Fibroblast of lung (primary cell): ENCODE measurements at regions not wholly inside any gene's neighbourhood (a gene's known extent, or its start where the extent isn't known, plus 50 kb on each side); places are given as distances from the start of the nearest gene placed in this dataset.

Source experiments
- DNase-seq, 2 donors: peaks; one replicate each; pipeline versions ENCODE4 v3.0.0 to v3.0.0-alpha.2; 2010; ENCODE audit warnings: low read depth in 2 of 2
- H2AFZ ChIP-seq: 2 replicates; pipeline ENCODE4 v1.5.1; 2012; ENCODE audit warnings: low read length, control low read depth, inconsistent platforms
- H3K27ac ChIP-seq: 2 replicates; pipeline ENCODE4 v1.5.1; 2011; ENCODE audit warnings: low read length, control low read depth; ENCODE audit not compliant: insufficient read depth
- H3K27me3 ChIP-seq: 2 replicates; pipeline ENCODE4 v1.5.1; 2011; ENCODE audit warnings: mild to moderate bottlenecking, low read length; ENCODE audit not compliant: control insufficient read depth, insufficient read depth
- H3K36me3 ChIP-seq: 2 replicates; pipeline ENCODE4 v1.5.1; 2011; ENCODE audit warnings: low read length; ENCODE audit not compliant: control insufficient read depth, insufficient read depth
- H3K4me1 ChIP-seq: 2 replicates; pipeline ENCODE4 v1.5.1; 2011; ENCODE audit warnings: low read length; ENCODE audit not compliant: control insufficient read depth, insufficient read depth; ENCODE audit errors: extremely low read depth
- H3K4me2 ChIP-seq: 2 replicates; pipeline ENCODE4 v1.5.1; 2011; ENCODE audit warnings: low read length, control low read depth; ENCODE audit not compliant: insufficient read depth; ENCODE audit errors: extremely low read depth
- H3K4me3 ChIP-seq, 4 experiments: fragments of 200-600 bp in 1 of 4; sonication (generic) in 1 of 4; replicated peaks in 1 of 4; 2 replicates each; pipeline ENCODE4 v1.5.1; 2011 to 2016; ENCODE audit warnings: low read length in 4 of 4, low read depth in 3 of 4, mild to moderate bottlenecking in 3 of 4, control low read depth in 2 of 4, inconsistent platforms in 1 of 4, mixed read lengths in 1 of 4; ENCODE audit not compliant: insufficient read depth in 1 of 4; ENCODE audit errors: control extremely low read depth in 1 of 4
- H3K79me2 ChIP-seq: 2 replicates; pipeline ENCODE4 v1.5.1; 2012; ENCODE audit warnings: mild to moderate bottlenecking, low read length, inconsistent platforms; ENCODE audit not compliant: control insufficient read depth, insufficient read depth
- H3K9ac ChIP-seq: 2 replicates; pipeline ENCODE4 v1.5.1; 2011; ENCODE audit warnings: mild to moderate bottlenecking, low read length, control low read depth; ENCODE audit not compliant: insufficient read depth
- H3K9me3 ChIP-seq: 2 replicates; pipeline ENCODE4 v1.5.1; 2012; ENCODE audit warnings: low read depth, low read length; ENCODE audit not compliant: control insufficient read depth, insufficient read depth
- H4K20me1 ChIP-seq: 2 replicates; pipeline ENCODE4 v1.5.1; 2011; ENCODE audit warnings: low read length; ENCODE audit not compliant: control insufficient read depth, insufficient read depth; ENCODE audit errors: extremely low read depth
- CTCF ChIP-seq, 2 donors: IDR thresholded peaks in 1 of 2; conservative IDR thresholded peaks in 1 of 2; 1 replicate in 1 of 2; 2 replicates in 1 of 2; pipeline ENCODE4 v1.5.1; 2011 to 2012; ENCODE audit warnings: low read length in 2 of 2, control low read depth in 1 of 2, inconsistent platforms in 1 of 2, low read depth in 1 of 2, mild to moderate bottlenecking in 1 of 2
- EZH2 ChIP-seq: IDR thresholded peaks from 2 replicates; pipeline ENCODE4 v1.5.1; 2012; ENCODE audit warnings: low read length, control low read depth, mild to moderate bottlenecking; ENCODE audit errors: missing control alignments

DNA sequence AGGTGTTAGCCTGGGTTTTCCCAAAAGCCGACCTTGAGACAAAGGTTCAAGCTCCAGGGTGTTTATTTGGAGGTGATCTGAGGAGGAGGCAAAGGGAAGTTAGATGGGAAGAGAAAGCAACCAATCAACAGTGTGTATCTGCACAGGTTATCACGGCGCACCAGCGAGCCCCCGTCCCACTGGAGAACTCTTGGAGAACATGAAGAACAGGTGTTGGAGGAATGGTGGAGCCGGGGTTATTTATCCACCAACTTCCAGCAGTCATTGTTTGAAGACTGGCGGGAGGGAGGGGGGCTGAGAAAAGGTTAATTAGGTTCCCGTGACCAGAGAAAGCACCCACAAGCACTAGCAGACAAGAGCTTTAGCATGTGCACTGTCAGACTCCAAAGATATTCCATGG lies 282.5 kb upstream of the FOXK1 start:
- TF ChIP-seq CTCF (conservative IDR thresholded peaks at IDR 0.05 in 1 of 2, IDR thresholded peaks at IDR 0.05 in 1 of 2; ENCODE audit: low read depth in 1 of 2, low read length in 2 of 2), result no peak
- no peak for TF ChIP-seq EZH2
- Histone ChIP-seq H3K9ac (no peak overlapping the region), H3K4me3 (no peak overlapping the region), H3K27me3 (no peaks in the 10 kb centered on the region), H3K36me3 (no peaks in the 10 kb centered on the region), H3K4me2 (no peak overlapping the region), H4K20me1 (no peaks in the 10 kb centered on the region), H2AFZ (no peak overlapping the region), H3K27ac (no peak overlapping the region), H3K79me2 (no peaks in the 10 kb centered on the region), H3K4me1 (no peaks in the 10 kb centered on the region), H3K9me3 (no peaks in the 10 kb centered on the region)
- DNase-seq, result no peak

GRCh38 chr7:4406288-4407058 lies 275.6 kb upstream of the FOXK1 start:
- Histone ChIP-seq H3K4me1 (no peaks in the 10 kb centered on the region), H3K9ac (no peak overlapping the region), H3K9me3 (no peaks in the 10 kb centered on the region), H3K79me2 (no peaks in the 10 kb centered on the region), H3K36me3 (no peaks in the 10 kb centered on the region), H3K27ac (no peak overlapping the region), H3K4me2 (no peak overlapping the region), H4K20me1 (no peaks in the 10 kb centered on the region), H2AFZ (no peak overlapping the region), H3K4me3 (no peak overlapping the region), H3K27me3 (no peaks in the 10 kb centered on the region)
- no peak for DNase-seq
- TF ChIP-seq EZH2 (no peak), CTCF (conservative IDR thresholded peaks at IDR 0.05 in 1 of 2, IDR thresholded peaks at IDR 0.05 in 1 of 2; ENCODE audit: low read depth in 1 of 2, low read length in 2 of 2) (no peak)

DNA sequence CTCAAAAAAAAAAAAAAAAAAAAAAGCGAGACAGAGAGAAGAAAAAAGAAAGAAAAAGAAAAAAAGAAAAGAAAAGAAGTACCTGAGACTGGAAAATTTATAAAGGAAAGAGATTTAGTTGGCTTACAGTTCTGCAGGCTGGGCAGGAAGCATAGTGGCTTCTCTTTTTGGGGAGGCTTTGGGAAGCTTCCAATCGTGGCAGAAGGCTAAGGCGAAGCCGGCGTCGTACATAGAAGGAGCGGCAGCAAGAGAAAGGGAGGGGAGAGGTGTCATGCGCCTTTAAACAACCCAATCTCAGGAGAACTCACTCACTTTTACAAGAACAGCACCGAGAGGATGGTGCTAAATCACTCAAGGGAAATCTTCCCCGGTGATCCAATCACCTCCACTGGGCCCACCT lies 272.1 kb upstream of the FOXK1 start:
- Histone ChIP-seq H3K79me2 (no peaks in the 10 kb centered on the region), H2AFZ (no peak overlapping the region), H3K27ac (no peak overlapping the region), H3K36me3 (no peaks in the 10 kb centered on the region), H3K27me3 (no peaks in the 10 kb centered on the region), H3K4me2 (no peak overlapping the region), H3K9me3 (no peaks in the 10 kb centered on the region), H3K4me3 (no peak overlapping the region), H4K20me1 (no peaks in the 10 kb centered on the region), H3K9ac (no peak overlapping the region), H3K4me1 (no peaks in the 10 kb centered on the region)
- no peak for TF ChIP-seq CTCF (conservative IDR thresholded peaks at IDR 0.05 in 1 of 2, IDR thresholded peaks at IDR 0.05 in 1 of 2; ENCODE audit: low read depth in 1 of 2, low read length in 2 of 2)
- TF ChIP-seq EZH2, result no peak
- no peak for DNase-seq
